SK-N-SH (cell line): ENCODE measurements at regions not wholly inside any gene's neighbourhood (a gene's known extent, or its start where the extent isn't known, plus 50 kb on each side); places are given as distances from the start of the nearest gene placed in this dataset.

Source experiments
- CTCF ChIA-PET: fragments of 300-600, 350-600 bp; formaldehyde crosslinking; extraction: SDS; loops from one replicate; lab custom pipeline; 2021; lab: Yijun Ruan, JAX
- POLR2A ChIA-PET: fragments of 350-600 bp; sonication (Branson Sonifier 250); formaldehyde crosslinking; extraction: SDS; loops from one replicate; lab custom pipeline; 2020; ENCODE audit warnings: antibody characterized with exemption, inconsistent platforms; lab: Yijun Ruan, JAX
- DNase-seq: peaks from one replicate; pipeline ENCODE4 v3.0.0; 2012
- H2AFZ ChIP-seq: fragments of 200-600 bp; sonication (generic); 2 replicates; pipeline ENCODE4 v1.8.1; 2016; ENCODE audit warnings: antibody characterized with exemption, mild to moderate bottlenecking, low read depth
- H3F3A ChIP-seq: fragments of 200-600 bp; sonication (generic); replicated peaks from 2 replicates; pipeline ENCODE3; 2016; ENCODE audit warnings: antibody characterized with exemption, mild to moderate bottlenecking; ENCODE audit not compliant: insufficient read depth
- H3K27ac ChIP-seq, 2 experiments: fragments of 200-500 bp in 1 of 2; fragments of 200-600 bp in 1 of 2; sonication (Bioruptor generic) in 1 of 2; sonication (generic), shearing (Covaris generic) in 1 of 2; 2 replicates each; pipeline versions ENCODE4 v1.5.1 to v1.6.1; 2014 to 2016; ENCODE audit warnings: low read depth in 2 of 2, inconsistent platforms in 1 of 2, low read length in 1 of 2, mild to moderate bottlenecking in 1 of 2, mixed read lengths in 1 of 2
- H3K27me3 ChIP-seq: fragments of 200-600 bp; sonication (generic), shearing (Covaris generic); 2 replicates; pipeline ENCODE4 v1.6.1; 2016; ENCODE audit warnings: mixed run types; ENCODE audit not compliant: insufficient read depth
- H3K36me3 ChIP-seq, 2 experiments: fragments of 200-500 bp in 1 of 2; fragments of 200-600 bp in 1 of 2; sonication (Bioruptor generic) in 1 of 2; sonication (generic) in 1 of 2; replicated peaks in 1 of 2; 2 replicates each; pipeline versions ENCODE3 to v1.5.1; 2014 to 2016; ENCODE audit warnings: low read length in 1 of 2, mild to moderate bottlenecking in 1 of 2; ENCODE audit not compliant: insufficient read depth in 2 of 2, control insufficient read depth in 1 of 2
- H3K4me1 ChIP-seq, 2 experiments: fragments of 200-500 bp in 1 of 2; fragments of 200-600 bp in 1 of 2; sonication (Bioruptor generic) in 1 of 2; sonication (generic), shearing (Covaris generic) in 1 of 2; 2 replicates each; pipeline versions ENCODE4 v1.5.1 to v1.6.1; 2014 to 2016; ENCODE audit warnings: low read depth in 1 of 2, low read length in 1 of 2, mixed run types in 1 of 2; ENCODE audit not compliant: insufficient read depth in 2 of 2, control insufficient read depth in 1 of 2
- H3K4me2 ChIP-seq: fragments of 200-600 bp; sonication (generic), shearing (Covaris generic); 2 replicates; pipeline ENCODE4 v1.6.1; 2017; ENCODE audit warnings: mixed run types
- H3K4me3 ChIP-seq, 2 experiments: fragments of 200-500 bp in 1 of 2; fragments of 200-600 bp in 1 of 2; sonication (Bioruptor generic) in 1 of 2; sonication (generic), shearing (Covaris generic) in 1 of 2; 2 replicates each; pipeline versions ENCODE4 v1.5.1 to v1.8.1; 2014 to 2016; ENCODE audit warnings: low read depth in 2 of 2, inconsistent platforms in 1 of 2, low read length in 1 of 2, mild to moderate bottlenecking in 1 of 2, mixed read lengths in 1 of 2, moderate library complexity in 1 of 2
- H3K79me2 ChIP-seq: fragments of 200-600 bp; sonication (generic); 2 replicates; pipeline ENCODE4 v1.8.1; 2017; ENCODE audit warnings: mild to moderate bottlenecking; ENCODE audit not compliant: insufficient read depth
- H3K9ac ChIP-seq: fragments of 200-600 bp; sonication (generic); 2 replicates; pipeline ENCODE4 v1.6.1; 2017; ENCODE audit warnings: mixed run types
- H3K9me2 ChIP-seq: fragments of 200-600 bp; sonication (generic); 2 replicates; pipeline ENCODE4 v1.6.1; 2017; ENCODE audit warnings: mixed run types
- H3K9me3 ChIP-seq: fragments of 200-600 bp; sonication (generic); 2 replicates; pipeline ENCODE4 v1.6.1; 2017; ENCODE audit warnings: mixed run types, mild to moderate bottlenecking, moderate library complexity
- H4K20me1 ChIP-seq: fragments of 200-600 bp; sonication (generic); 2 replicates; pipeline ENCODE4 v1.6.1; 2017; ENCODE audit warnings: mild to moderate bottlenecking, mixed run types; ENCODE audit not compliant: insufficient read depth
- CTCF ChIP-seq: fragments of 200-600 bp; sonication (generic); IDR thresholded peaks from 2 replicates; pipeline ENCODE4 v1.6.1; 2017; ENCODE audit warnings: antibody characterized with exemption, mild to moderate bottlenecking, moderate library complexity
- ELF1 ChIP-seq: IDR thresholded peaks from 2 replicates; pipeline ENCODE4 v1.4.0; 2012
- FOSL2 ChIP-seq: IDR thresholded peaks from 2 replicates; pipeline ENCODE4 v1.4.0; 2012; ENCODE audit warnings: low read depth, mild to moderate bottlenecking, moderate library complexity, borderline replicate concordance
- FOXJ3 ChIP-seq: sonication (generic); formaldehyde crosslinking; IDR thresholded peaks from 2 replicates; pipeline ENCODE4 v1.5.1; 2020; ENCODE audit warnings: mild to moderate bottlenecking, missing genetic modification reagents
- FOXM1 ChIP-seq: IDR thresholded peaks from 2 replicates; pipeline ENCODE4 v1.4.0; 2012; ENCODE audit warnings: low read depth, mild to moderate bottlenecking
- GABPA ChIP-seq: IDR thresholded peaks from 2 replicates; pipeline ENCODE4 v1.4.0; 2012; ENCODE audit warnings: low read depth, mild to moderate bottlenecking
- IRF3 ChIP-seq: fragments of 150-350 bp; IDR thresholded peaks from 2 replicates; pipeline ENCODE4 v1.6.1; 2016; ENCODE audit warnings: mild to moderate bottlenecking, low read depth, low read length
- MEF2A ChIP-seq: IDR thresholded peaks from 2 replicates; pipeline ENCODE4 v1.4.0; 2012; ENCODE audit warnings: low read depth, borderline replicate concordance
- NFIC ChIP-seq: IDR thresholded peaks from 2 replicates; pipeline ENCODE4 v1.4.0; 2012; ENCODE audit warnings: borderline replicate concordance
- NRF1 ChIP-seq: IDR thresholded peaks from 2 replicates; pipeline ENCODE4 v1.6.1; 2012; ENCODE audit warnings: low read depth, mild to moderate bottlenecking, low read length
- PBX3 ChIP-seq: IDR thresholded peaks from 2 replicates; pipeline ENCODE4; 2012
- POLR2AphosphoS5 ChIP-seq: IDR thresholded peaks from 2 replicates; pipeline ENCODE4 v1.6.1; 2012; ENCODE audit warnings: low read depth, low read length
- RCOR1 ChIP-seq: fragments of 150-350 bp; IDR thresholded peaks from 2 replicates; pipeline ENCODE4 v1.6.1; 2017; ENCODE audit warnings: antibody characterized with exemption, low read length
- SMC3 ChIP-seq: IDR thresholded peaks from 2 replicates; pipeline ENCODE4 v1.6.1; 2012; ENCODE audit warnings: low read depth, low read length, improper control_type of control experiment
- TAF1 ChIP-seq: IDR thresholded peaks from 2 replicates; pipeline ENCODE4 v1.6.1; 2012; ENCODE audit warnings: low read depth, mild to moderate bottlenecking, low read length, moderate library complexity, borderline replicate concordance
- TEAD4 ChIP-seq: IDR thresholded peaks from 2 replicates; pipeline ENCODE4 v1.4.0; 2012; ENCODE audit warnings: mild to moderate bottlenecking, borderline replicate concordance; ENCODE audit not compliant: insufficient read depth
- YY1 ChIP-seq: IDR thresholded peaks from 2 replicates; pipeline ENCODE4 v1.4.0; 2012; ENCODE audit warnings: low read depth, mild to moderate bottlenecking
- WGBS: methylation state at CpG from one replicate; pipeline ENCODE4 v1.1.6; 2017; ENCODE audit warnings: low lambda C conversion rate; 5-methylcytosine and 5-hydroxymethylcytosine counted together

- no peak overlapping the region for H3K4me2 ChIP-seq
- CTCF ChIA-PET, result interaction anchor here (1.0 kb wide), 1 partner anchor 10 kb away, joined by 4 read pairs; no protein-coding TSS in a partner anchor
- H3K27ac ChIP-seq, result peak overlapping the region in 1 of 2 experiments; percentile 99; a peak in 2 of 4 replicates
- no peaks in the 10 kb centered on the region for H3K36me3 ChIP-seq
- H3K9me2 ChIP-seq, result no peaks in the 10 kb centered on the region
- no peaks in the 10 kb centered on the region for H3K9me3 ChIP-seq
- H3K27me3 ChIP-seq, result no peaks in the 10 kb centered on the region
- H3F3A ChIP-seq, result peaks cover 51% of the 10 kb centered on the region
- H2AFZ ChIP-seq, result no peak overlapping the region
- TF ChIP-seq IRF3 (no peak), PBX3 (peak; percentile 39; the same call in 1 of the 2 replicates), NRF1 (no peak)
- peaks cover 0 to 33% of the 10 kb centered on the region in 2 experiments; a peak in 3 of 4 replicates for H3K4me1 ChIP-seq
- no peaks in the 10 kb centered on the region for H4K20me1 ChIP-seq
- no peak overlapping the region for H3K4me3 ChIP-seq
- no peaks in the 10 kb centered on the region for H3K79me2 ChIP-seq
- DNase-seq, result no peak
- 79% methylated on average over 2 of the region's 2 CpGs for WGBS
- POLR2A ChIA-PET, result no interaction called here
- H3K9ac ChIP-seq, result no peak overlapping the region
These were observed 65.6 kb upstream of the ERRFI1 start for GRCh38 chr1:8091691-8092090.

- no peaks in the 10 kb centered on the region for H3K9me3 ChIP-seq
- ChIA-PET CTCF (no interaction called here), POLR2A (interaction anchor here (0.6 kb wide), 1 partner anchor 89 kb away, joined by 3 read pairs; no protein-coding TSS in a partner anchor)
- 8% methylated on average over 2 of the region's 2 CpGs for WGBS
- no peak for DNase-seq
- 0 out of 2 replicates have a peak overlapping the region, but pooled peaks have one; percentile 37 for H3K4me2 ChIP-seq
- no peaks in the 10 kb centered on the region for H3K9me2 ChIP-seq
- peaks cover 0 to 22% of the 10 kb centered on the region in 2 experiments; a peak in 2 of 4 replicates for H3K4me1 ChIP-seq
- no peaks in the 10 kb centered on the region for H3K79me2 ChIP-seq
- no peaks in the 10 kb centered on the region for H4K20me1 ChIP-seq
- no peak overlapping the region for H3K4me3 ChIP-seq
- H3K36me3 ChIP-seq, result no peaks in the 10 kb centered on the region
- peak overlapping the region; percentile 62; the same call in 1 of the 2 replicates for H3K9ac ChIP-seq
- H3F3A ChIP-seq, result peaks cover 43% of the 10 kb centered on the region
- H3K27me3 ChIP-seq, result no peaks in the 10 kb centered on the region
- H3K27ac ChIP-seq, result peak overlapping the region; percentile 64 to 99; a peak in 3 of 4 replicates
- H2AFZ ChIP-seq, result no peak overlapping the region
- no peak for TF ChIP-seq FOXJ3 (CRISPR knock-in tag)
- no peak for TF ChIP-seq GABPA
- peak; percentile 94 for TF ChIP-seq FOSL2
- no peak for TF ChIP-seq YY1
- no peak for TF ChIP-seq RCOR1
- no peak for TF ChIP-seq CTCF
- TF ChIP-seq POLR2AphosphoS5, result peak; percentile 74; the same call in 1 of the 2 replicates
- peak; percentile 79 for TF ChIP-seq NFIC
- TF ChIP-seq ELF1, result no peak
- no peak for TF ChIP-seq IRF3
- TF ChIP-seq TEAD4, result peak; percentile 94
- TF ChIP-seq SMC3, result no peak
- no peak for TF ChIP-seq TAF1
- peak; percentile 90 for TF ChIP-seq MEF2A
- TF ChIP-seq FOXM1, result peak; percentile 84
- TF ChIP-seq PBX3, result peak; percentile 84
These were observed 64.2 kb upstream of the ERRFI1 start for GRCh38 chr1:8090241-8090702.
